ENCODE measurements at regions not wholly inside any gene's neighbourhood (a gene's known extent, or its start where the extent isn't known, plus 50 kb on each side); places are given as distances from the start of the nearest gene placed in this dataset.
"Not testable (repeated sequence)": the region's sequence is repeated elsewhere in the genome, so short reads cannot be mapped to it uniquely, and the experiment has no call there.

GRCh38 chr13:90896002-90896401 lies 451.5 kb upstream of the MIR17HG start:
- no peak for DNase-seq

DNA sequence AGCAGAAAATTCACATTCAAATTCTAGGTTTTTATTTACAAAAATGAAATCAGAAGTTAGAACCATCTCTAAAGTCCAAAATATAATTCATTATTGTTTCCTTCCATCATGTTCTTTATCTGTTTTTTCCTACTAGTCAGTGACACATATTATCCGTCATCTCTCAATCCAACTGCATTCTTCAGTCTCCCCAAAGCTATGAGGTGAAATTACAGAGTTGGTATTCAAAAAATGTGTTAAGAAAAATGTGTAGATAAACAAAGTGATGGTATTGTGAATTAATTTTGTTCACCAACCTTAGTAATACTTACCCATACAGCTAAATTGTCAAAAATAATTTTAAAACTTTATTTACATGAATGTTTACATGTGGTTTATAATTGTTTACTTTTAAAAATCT lies 448.7 kb upstream of the MIR17HG start:
- no peak for DNase-seq

DNA sequence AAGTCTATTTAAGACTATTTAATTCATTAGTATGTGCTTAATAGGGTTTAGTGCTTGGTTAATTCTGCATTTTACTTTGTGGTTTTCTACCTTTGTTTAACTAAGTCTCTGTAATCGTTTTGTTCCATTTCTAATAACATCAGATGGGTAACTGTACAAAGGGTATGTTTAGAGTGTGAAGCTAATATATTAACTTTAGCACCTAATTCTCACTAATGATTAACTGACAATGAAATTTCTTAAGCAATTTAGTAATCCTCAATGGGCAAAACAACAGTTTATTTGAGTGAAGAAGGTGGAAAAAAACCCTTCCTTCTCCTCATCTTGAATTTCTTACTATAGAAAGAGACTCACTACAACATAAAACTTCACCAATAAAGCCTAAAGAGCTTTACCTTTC lies 448.1 kb upstream of the MIR17HG start:
- DNase-seq = no peak

GRCh38 chr13:90902255-90902654 lies 445.2 kb upstream of the MIR17HG start:
- DNase-seq = no peak

DNA sequence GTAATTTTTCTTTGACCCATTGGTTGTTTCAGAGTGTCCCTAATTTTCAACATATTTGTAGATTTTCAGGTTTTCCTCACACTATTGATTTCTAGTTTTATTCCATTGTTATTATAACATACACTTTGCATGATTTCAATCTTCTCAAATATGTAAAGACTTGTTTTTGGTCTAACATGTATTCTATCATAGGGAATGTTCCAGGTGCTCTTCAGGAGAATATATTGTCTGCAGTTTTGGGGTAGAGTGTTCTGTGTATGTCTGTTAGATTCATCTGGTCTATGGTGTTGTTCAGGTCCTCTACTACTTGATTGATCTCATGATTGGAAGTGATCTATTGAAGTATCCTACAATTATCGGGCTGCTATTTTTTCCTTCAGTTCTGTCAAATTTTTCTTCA lies 440.9 kb upstream of the MIR17HG start:
- no peak for DNase-seq

GRCh38 chr13:90908792-90909191 lies 438.7 kb upstream of the MIR17HG start:
- DNase-seq = no peak

DNA sequence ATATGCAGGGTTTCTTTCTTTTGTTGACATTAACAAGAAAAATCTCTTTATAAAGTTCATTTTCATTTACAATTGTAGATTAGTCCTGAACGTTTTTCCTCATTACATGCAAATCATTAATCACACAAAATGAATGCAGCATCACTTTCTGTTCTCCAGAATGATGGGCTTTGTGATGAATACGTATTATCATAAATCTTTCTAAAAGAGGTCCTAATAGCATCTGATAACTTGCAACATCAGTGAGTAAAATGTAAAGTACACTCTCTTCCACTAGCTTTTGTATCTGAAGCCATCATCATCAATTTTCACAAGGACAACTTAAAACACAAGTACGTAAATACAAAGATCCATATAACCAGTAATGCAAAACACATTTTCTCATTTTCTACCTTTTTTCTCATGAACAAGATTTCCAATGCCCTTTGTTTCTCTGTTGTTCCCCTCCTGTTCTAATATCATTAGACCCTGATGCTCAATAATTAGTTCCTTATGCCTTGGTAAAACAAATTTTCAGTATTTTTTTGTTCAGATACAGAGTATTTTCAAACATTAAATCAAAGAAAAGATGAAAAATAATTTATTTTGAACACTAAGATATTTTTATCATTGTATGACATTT lies 437.4 kb upstream of the MIR17HG start:
- no peak for DNase-seq

GRCh38 chr13:90912247-90912646 lies 435.2 kb upstream of the MIR17HG start:
- DNase-seq = no peak

DNA sequence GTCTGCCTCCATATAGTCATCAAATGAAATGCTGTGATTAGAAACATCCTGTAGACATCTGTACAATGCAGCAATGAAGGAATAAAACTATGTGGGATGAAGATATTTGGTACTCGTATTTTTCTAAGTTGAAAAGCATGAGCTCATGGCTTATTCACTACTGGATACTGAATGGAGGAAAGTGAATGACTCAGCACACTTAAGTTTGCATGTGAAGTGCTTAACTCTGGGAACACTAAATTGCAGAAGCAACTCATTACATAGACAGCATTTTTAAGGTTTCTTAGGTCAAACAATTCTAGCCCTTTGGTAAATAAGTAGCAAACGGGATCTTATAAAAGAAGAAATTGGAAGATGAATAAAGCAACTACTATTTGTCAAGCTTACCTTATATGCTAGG lies 429.0 kb upstream of the MIR17HG start:
- DNase-seq = peak in 1 of 56 donors; percentile 0

GRCh38 chr13:90919153-90919552 lies 428.3 kb upstream of the MIR17HG start:
- DNase-seq = no peak

GRCh38 chr13:90926459-90926858 lies 421.0 kb upstream of the MIR17HG start:
- DNase-seq = no peak

DNA sequence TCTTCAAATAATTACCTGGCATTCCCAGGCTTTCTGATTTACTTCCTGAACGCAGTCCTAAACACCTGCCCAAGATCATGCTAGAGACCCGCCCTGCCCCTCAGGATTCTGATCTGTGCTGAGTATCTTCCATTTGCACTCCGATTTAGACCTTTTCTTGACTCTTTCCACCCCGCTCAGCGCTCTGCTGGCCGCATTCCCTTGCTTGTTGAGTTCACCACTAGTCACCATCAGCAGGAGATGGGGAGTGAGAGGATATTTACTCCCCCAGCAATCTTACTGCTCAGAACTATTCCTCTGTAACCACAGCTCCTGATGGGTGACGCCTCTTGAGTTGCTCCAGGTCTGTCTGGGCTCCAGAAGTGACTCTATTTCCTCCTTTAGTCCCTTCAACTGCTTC lies 419.4 kb upstream of the MIR17HG start:
- DNase-seq = no peak

DNA sequence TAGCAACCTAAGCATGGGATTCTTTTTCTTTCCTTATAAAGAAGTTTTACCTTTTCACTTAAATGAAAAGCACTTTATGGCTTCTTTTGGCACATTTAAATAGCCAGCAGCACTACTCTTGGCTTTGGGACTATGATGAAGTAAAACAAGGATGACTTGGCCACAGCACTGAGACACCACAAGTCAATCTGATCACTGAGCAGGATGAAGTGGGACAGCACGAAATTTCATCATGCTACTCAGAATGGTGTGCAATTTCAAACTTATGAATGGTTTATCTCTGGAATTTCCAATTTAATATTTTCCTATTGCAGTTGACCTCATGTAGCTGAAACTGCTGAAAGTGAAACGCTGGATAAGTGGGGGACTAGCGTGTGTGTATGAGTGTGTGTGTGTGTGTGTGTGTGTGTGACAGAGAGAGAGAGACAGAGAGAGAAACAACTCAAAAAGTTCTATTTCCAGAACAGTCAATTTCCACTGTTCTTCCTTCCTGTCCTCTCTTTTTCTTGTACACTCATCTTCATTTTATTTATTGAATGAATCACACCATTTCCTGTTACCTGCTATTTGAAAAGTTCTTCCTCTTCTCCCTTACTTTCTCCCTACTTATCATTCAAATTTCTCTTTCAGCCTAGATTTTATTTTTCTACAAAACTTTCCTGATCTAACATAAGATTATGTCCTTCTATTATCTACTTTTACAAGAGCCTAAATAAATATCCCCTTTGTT lies 414.2 kb upstream of the MIR17HG start:
- DNase-seq = no peak

DNA sequence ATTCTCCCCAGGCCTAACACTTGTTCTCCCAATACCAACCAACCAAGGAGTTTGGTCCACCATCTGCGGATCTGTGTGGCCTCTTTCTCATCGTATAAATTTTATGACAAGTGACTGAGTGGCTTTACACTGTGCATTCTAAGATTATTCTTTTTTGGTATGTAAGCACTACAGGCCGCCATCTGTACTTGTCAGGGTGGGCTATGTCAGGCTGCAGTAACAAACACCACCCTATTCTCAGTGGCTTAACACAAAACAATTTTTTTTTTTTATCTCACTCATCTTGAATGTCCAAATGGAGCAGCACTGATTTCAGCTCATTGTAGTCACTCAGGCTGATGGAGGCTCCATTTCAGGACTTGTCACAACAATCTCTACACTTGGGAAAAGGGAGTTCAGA lies 412.7 kb upstream of the MIR17HG start:
- DNase-seq = no peak

DNA sequence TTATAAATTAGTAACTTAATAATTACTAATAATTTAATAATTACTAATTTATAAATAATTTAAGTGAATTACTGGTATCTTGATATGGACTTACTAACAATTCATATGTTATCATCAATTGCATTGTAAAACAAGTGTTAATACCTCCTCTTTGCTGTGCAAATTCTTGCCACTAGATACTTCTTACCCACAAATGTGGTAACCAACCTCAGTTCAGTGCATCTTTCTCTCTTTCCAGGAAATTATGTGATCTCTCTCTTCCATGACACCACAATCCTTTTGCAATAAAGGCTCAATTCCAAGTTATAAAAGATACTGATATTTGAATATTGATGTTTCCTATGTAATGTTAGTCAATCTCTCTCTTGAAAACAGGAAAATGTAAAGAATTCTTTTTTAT lies 408.6 kb upstream of the MIR17HG start:
- no peak for DNase-seq

DNA sequence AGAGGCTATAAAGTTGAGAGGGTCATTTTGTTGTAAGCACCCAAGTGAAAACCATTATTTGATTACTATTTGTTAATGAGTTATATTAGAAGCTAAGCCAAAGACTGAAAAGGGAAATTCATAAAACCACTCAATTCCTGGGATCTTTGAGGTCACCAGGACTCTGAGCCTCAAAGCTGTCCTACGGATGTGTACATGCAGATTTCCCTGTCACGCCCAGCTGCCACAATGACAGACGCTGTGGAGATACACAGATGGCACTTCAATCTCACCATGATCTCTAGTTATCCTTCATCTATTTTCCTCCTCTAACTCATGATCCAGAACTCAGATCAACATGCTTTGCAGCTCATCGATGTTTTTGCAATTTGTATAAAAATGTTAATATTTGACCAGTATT lies 403.5 kb upstream of the MIR17HG start:
- DNase-seq = no peak

- not testable (repeated sequence) for DNase-seq
These were observed 402.3 kb upstream of the MIR17HG start for GRCh38 chr13:90945146-90945545.

GRCh38 chr13:90946125-90946524 lies 401.4 kb upstream of the MIR17HG start:
- DNase-seq = not testable (repeated sequence)

GRCh38 chr13:90947976-90948375 lies 399.5 kb upstream of the MIR17HG start:
- no peak for DNase-seq

GRCh38 chr13:90950160-90950559 lies 397.3 kb upstream of the MIR17HG start:
- DNase-seq = no peak

- no peak for DNase-seq
These were observed 395.8 kb upstream of the MIR17HG start for GRCh38 chr13:90951663-90952062.

DNA sequence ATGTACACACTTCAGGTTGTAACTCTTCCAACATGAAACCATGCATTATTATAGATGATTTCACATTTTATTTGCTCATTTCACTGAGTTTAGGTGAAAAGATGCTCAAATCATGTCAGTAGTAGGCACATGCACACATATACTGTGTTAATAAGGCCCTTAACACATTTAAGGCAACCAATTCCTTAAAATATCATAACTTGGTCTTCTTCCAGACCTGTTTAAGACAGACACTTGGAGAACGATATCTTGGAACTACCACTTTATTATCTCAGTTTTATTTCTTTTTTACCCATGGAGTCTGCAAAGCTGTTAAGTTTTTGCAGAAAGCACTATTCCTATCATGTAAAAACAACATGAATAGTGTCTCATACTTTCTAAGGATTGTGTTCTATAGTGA lies 395.2 kb upstream of the MIR17HG start:
- no peak for DNase-seq

GRCh38 chr13:90954605-90955195 lies 392.8 kb upstream of the MIR17HG start:
- no peak for DNase-seq
